H1 (cell line): ENCODE measurements at regions not wholly inside any gene's neighbourhood (a gene's known extent, or its start where the extent isn't known, plus 50 kb on each side); places are given as distances from the start of the nearest gene placed in this dataset.

Source experiments
- CHD7 ChIP-seq: fragments of 300-600 bp; sonication (generic); IDR thresholded peaks from 2 replicates; pipeline ENCODE4 v1.7.1; 2012; ENCODE audit warnings: low read length, moderate library complexity, mild to moderate bottlenecking, inconsistent platforms; ENCODE audit not compliant: insufficient replicate concordance
- KDM5A ChIP-seq: fragments of 200-600 bp; IDR thresholded peaks from 2 replicates; pipeline ENCODE4 v1.7.1; 2012; ENCODE audit warnings: mild to moderate bottlenecking, low read length, inconsistent platforms, mixed read lengths

GRCh38 chr17:79374087-79374689 lies 236.7 kb downstream of the RBFOX3 start (continued):
- TF ChIP-seq CHD7 (no peak), KDM5A (no peak)
